RCC 7860 (cell line): ENCODE measurements at regions not wholly inside any gene's neighbourhood (a gene's known extent, or its start where the extent isn't known, plus 50 kb on each side); places are given as distances from the start of the nearest gene placed in this dataset.
"Not testable (repeated sequence)": the region's sequence is repeated elsewhere in the genome, so short reads cannot be mapped to it uniquely, and the experiment has no call there.

ENCODE experiments used
- DNase-seq: peaks from one replicate; pipeline ENCODE4 v3.0.0-alpha.2; 2015; ENCODE audit warnings: low spot score
- FAIRE-seq: peaks from 2 replicates; lab custom pipeline; 2012; peaks lifted over from hg19 to GRCh38; lab: Jason Lieb, UNC

DNA sequence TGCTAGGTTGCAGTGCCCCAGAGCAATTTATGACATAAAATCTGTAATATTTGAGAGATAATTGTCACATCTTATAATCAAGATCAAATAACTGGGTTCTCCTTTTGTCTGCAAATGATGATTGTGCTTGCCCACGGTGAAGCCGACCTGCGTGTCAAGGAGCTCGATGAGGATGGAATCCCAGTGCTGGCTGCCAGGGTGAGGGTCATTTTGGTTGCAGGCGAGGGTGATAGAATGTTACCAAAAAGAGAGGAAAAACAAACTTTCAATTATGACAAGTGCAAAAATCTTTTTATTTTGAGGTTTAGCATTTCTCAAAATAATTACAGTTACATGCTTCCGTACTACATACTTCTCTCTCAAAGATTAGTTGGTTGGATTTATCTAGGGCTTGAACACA lies 76.4 kb upstream of the ZNF658 start:
- not testable (repeated sequence) for DNase-seq, FAIRE-seq

DNA sequence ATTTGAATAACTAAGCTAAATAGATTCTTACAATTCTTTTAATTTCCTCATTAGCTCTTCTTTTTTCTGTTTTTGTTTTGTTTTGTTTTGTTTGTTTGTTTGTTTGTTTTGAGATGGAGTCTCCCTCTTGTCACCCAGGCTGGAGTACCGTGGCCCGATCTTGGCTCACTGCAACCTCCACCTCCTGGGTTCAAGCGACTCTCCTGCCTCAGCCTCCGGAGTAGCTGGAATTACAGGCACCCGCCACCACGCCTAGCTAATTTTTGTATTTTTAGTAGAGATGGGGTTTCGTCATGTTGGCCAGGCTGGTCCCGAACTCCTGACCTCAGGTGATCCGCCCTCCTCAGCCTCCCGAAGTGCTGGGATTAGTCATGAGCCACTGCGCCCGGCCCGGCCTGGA lies 70.7 kb upstream of the ZNF658 start:
- not testable (repeated sequence) for FAIRE-seq, DNase-seq

DNA sequence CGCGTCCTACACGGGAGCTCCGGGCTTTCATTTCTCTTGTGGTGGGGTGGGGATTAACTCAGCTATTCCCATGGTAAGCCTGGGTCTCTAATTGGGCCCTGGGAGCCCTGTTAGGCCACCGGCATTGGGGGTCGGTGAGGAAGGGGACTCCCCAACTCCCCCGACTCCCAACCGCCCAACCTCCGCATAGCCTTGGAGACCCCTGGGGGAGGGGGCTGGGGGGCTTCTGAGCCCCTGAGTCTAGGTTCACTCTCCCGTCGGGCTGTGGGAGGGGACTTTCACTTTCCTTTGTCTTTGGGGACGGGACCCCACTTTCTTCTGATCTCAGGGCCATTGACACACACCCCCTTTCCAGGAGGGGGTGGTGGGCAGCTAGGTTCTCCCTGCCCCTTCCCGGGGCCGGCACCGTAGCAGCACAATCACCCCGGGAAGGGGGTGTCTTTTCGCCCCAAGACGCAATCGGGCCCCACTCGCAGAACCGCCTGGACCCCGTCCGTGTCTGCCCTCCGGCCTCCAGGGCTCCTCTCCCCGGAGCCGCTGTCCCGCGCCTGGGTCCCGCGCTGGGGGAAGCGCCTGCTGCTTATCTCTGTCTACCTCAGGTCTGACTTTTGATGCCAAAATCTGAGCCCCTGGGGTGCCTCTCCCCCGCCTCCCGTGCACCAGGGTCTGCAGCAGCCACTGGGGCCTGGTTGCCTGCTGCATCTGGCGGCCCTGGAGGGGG lies 69.6 kb upstream of the ZNF658 start:
- DNase-seq, FAIRE-seq: not testable (repeated sequence)

DNA sequence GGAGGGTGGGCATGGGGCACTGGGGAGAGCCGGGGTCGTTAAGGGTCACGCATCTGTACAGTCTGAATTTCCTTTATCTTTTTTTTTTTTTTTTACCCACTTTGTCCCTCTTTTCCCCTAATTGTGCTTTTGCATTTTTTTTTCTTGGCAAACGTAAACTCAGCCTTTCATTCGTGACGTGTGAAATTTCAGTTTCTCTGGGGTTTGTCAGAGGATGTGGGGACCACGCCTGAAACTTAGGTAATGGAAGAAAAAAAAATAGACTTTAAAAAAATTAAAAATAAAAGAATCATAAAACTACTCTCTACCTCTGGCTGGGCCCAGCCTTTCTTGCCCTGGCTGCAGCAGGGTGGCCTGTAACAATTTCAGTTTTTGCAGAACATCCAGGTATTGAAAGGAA lies 68.3 kb upstream of the ZNF658 start:
- DNase-seq, FAIRE-seq: not testable (repeated sequence)

DNA sequence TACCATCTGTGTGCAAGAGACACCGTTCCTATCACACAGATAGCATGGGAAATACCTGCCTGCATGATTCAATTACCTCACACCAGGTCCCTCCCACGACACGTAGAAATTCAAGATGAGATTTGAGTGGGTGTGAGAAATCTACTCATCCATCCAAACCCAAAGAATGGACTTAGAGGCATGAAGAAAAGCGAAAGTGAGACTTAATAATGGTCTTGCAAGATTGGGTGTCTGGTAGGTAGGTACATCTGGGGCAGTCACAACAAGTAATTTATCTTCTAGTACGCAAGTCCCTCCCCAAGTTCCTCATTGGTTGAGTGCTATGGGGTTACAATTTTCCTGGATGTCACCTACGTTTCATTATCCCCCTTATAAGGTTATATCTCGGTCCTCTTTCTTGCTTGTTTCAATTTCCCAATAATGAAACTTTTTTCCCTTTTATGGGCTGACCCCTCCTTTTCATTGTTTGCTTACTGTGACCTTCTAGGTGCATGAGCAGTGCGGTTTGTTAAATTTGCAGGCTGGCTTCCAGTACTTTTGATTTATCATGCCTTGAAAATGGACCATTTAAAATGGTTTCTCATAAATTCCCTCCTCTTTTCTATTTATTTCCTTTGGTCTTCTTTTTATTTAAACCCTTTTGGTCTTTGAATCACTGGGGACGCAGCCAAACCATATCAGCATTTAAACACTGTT lies 63.1 kb upstream of the ZNF658 start:
- FAIRE-seq, DNase-seq: not testable (repeated sequence)
